VCaP (cell line): ENCODE measurements at regions not wholly inside any gene's neighbourhood (a gene's known extent, or its start where the extent isn't known, plus 50 kb on each side); places are given as distances from the start of the nearest gene placed in this dataset.

Experiments used
- H3K27ac ChIP-seq: fragments of 450-650 bp; 2 replicates; pipeline ENCODE4 v1.5.1; 2017
- TF ChIP-seq, protein P1 (sequence below): fragments of 450-650 bp; conservative IDR thresholded peaks from 2 replicates; pipeline ENCODE4 v1.5.1; 2017; ENCODE audit warnings: mild to moderate bottlenecking, moderate library complexity

DNA sequence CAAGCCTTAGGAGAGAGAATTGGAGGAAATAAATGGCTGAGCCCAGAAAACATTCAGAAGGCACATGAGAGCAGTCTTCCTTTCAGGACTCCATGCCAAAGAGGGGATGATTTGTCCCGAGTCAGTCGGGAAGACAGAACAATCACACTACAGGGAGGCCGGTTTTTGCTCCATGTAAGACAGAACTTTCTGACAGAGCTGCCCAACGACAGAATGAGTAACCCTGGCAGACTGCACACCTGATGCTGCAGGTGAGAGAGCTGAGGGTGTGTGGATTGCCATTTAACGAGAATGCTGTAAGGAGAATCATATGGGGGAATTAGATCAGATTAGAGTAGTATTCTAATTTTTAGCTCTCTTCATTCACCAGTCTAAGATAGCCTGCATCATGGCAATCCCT, 533.0 kb downstream of the EPHB1 start:
- TF ChIP-seq, protein P1, sequence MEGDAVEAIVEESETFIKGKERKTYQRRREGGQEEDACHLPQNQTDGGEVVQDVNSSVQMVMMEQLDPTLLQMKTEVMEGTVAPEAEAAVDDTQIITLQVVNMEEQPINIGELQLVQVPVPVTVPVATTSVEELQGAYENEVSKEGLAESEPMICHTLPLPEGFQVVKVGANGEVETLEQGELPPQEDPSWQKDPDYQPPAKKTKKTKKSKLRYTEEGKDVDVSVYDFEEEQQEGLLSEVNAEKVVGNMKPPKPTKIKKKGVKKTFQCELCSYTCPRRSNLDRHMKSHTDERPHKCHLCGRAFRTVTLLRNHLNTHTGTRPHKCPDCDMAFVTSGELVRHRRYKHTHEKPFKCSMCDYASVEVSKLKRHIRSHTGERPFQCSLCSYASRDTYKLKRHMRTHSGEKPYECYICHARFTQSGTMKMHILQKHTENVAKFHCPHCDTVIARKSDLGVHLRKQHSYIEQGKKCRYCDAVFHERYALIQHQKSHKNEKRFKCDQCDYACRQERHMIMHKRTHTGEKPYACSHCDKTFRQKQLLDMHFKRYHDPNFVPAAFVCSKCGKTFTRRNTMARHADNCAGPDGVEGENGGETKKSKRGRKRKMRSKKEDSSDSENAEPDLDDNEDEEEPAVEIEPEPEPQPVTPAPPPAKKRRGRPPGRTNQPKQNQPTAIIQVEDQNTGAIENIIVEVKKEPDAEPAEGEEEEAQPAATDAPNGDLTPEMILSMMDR = no peak
- H3K27ac ChIP-seq = no peak overlapping the region

DNA sequence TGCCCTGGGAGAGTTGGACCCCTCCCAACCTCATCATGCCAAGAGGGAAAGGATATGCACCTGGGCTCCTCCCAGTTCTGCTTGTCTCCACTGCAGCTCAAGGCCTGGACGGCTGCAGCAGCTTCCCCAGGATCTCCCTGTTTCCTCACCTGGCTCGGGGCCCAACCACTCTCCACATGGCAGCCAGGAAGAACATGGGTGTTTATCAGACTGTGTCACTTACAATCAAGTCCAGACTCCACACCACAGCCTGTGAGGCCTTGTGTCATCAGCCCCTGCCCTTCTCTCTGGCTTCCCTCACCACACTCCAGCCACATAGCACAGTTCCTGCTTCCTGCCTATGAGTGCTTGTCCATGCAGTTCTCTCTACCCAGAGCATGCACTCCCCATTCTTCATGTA, 534.4 kb downstream of the EPHB1 start:
- TF ChIP-seq, protein P1 = no peak
- H3K27ac ChIP-seq = no peak overlapping the region

DNA sequence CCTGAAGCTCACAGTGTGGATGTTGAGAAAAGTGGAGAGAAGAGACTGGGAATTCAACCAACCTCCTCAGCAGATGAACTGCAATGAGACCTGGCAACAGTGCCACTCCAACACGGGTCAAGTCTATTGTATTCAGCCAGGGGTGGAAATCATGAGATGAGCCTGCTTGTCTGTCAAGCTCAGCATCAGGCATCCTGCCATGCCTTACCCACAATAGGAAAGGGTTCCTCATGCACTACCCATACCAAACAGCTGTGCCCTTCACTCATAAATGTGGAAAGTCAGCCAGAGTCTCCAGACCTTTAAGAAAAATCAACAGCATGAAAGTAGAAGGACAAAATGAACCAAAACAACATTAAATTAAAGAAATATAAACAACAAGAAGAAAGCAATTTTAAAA, 542.1 kb downstream of the EPHB1 start:
- TF ChIP-seq, protein P1 = no peak

DNA sequence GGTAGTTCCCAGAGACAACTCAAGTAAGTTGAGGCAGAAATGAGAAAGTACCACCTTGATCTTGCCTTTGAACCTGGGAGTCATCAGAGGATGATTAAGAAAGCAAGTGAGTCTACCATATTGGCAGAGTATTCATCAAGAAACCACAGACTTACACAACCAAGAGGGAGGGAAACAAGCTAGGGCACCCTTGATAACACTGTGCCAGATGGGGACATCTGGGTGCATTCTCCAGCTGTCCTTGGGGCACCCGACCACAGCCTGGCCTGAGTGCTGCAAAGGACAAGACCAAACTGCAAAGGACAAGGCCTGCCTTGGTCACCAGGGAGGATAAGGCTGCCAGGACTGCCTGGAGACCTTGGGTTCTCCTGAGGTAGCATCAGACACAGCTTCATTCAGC, 553.6 kb downstream of the EPHB1 start:
- TF ChIP-seq, protein P1 = no peak
- H3K27ac ChIP-seq = no peak overlapping the region

More for the DNA sequence above, 542.1 kb downstream of the EPHB1 start:
- no peak overlapping the region for H3K27ac ChIP-seq

DNA sequence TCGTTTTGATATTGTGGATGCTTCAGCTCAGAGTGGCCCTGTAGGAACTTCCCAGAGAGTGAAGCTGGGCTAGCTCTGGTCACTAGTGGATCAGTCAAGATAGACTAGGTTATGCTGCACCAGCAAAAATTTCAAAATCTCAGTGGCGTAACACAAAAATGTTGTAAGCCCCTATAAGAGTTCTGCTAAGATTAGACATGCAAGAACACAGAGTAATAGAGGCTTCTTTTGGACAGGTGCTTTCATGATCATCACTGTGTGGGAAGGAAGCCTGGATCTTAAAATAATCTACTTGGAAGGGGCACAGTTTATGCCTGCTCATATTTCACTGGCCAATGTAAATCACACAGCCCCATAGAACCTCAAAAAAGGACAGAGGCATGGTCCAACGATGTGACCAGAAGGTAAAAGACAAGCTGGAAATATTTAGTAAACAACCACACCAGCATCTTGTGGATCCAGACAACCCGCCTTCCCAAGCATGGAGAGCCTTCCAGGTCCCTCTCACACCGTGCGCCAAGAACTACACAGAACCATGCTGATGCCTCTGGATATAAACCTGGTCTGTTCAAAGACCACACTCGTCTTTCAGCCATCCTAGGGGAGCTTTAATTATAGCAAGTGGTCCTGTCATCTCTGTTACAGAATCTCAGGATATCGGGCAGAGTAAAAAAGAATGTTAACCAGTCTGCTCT, 554.3 kb downstream of the EPHB1 start:
- TF ChIP-seq, protein P1 = no peak
- H3K27ac ChIP-seq = no peak overlapping the region

DNA sequence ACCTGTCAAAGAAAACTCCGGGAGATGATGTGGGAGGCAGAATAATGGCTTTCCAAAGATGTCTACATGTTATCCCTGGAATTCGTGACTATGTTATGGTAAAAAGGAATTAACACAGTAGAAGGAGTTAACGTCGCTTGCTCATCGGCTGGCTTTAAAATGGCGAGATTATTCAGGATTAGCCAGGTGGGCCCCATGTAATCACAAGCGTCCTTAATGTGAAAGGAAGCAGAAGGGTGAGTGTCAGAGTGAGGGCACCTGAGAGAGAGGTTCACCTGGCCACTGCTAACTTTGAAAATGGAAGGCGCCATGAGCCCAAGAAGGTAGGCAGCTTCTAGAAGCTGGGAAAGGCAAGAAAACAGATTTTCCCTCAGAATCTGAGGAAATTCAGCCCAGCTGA, 557.2 kb downstream of the EPHB1 start:
- no peak overlapping the region for H3K27ac ChIP-seq
- TF ChIP-seq, protein P1 = no peak

DNA sequence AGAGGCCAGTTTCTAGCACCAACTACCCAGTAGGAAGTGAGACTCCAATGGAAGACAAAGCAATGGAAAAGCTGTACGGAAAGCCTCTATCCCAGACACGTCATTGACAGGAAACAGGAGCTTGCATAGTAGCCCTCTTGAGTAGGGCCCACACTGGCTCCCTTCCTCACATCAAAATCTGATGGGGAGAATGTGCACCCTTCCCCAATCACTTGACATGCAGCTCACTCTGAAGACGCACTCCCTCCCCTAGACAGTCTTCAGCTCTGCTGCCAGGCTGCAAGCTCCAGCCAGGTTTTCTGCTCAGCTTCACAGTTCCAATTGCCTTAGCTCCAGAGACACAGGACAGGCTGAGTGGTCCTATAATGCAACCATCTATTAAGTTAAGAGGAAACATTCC, 567.8 kb downstream of the EPHB1 start:
- H3K27ac ChIP-seq = no peak overlapping the region
- TF ChIP-seq, protein P1 = no peak
